Retinal pigment epithelial cell (primary cell): ENCODE measurements at regions not wholly inside any gene's neighbourhood (a gene's known extent, or its start where the extent isn't known, plus 50 kb on each side); places are given as distances from the start of the nearest gene placed in this dataset.

Experiments used
- DNase-seq: peaks from one replicate; pipeline ENCODE4 v3.0.0-alpha.2; 2010; ENCODE audit warnings: low read depth
- H3K4me3 ChIP-seq: 2 replicates; pipeline ENCODE4 v1.5.1; 2011; ENCODE audit warnings: mild to moderate bottlenecking, low read length, control low read depth, moderate library complexity
- CTCF ChIP-seq: conservative IDR thresholded peaks from 2 replicates; pipeline ENCODE4 v1.5.1; 2011; ENCODE audit warnings: low read depth, low read length, control low read depth, inconsistent platforms

DNA sequence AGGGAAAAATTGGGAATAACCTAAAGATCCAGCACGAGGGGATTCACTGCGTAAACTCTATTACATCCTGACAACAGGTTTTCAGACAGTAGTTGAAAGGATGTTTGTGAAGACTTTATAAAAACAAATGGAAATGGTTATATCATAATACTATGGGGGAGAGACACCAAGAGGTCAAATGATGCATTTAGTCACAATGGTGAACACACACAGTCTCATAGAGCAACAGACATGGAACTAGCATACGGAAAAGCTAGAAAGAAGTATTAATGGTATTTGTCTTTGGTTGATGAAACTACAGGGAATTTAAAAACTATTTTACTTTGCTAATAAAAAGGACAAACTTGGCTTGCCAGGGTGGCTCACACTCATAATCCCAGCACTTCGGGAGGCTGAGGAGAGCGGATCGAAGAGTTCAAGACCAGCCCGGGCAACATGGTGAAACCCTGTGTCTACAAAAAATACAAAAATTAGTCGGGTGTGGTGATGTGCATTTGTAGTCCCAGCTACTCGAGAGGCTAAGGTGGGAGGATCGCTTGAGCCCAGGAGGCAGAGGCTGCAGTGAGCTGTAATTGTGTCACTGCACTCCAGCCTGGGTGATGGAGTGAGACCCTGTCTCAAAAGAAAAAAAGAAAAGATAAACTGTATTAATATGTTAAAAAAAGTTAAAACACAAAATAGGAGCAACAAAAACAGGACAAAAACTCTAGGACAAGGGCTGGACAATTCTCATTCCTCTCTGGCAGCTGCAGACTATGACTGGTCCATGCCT, 94.8 kb downstream of the MYCN start:
- TF ChIP-seq CTCF: no peak
- no peak for DNase-seq

GRCh38 chr2:16034151-16034974, 94.0 kb downstream of the MYCN start:
- no peak for TF ChIP-seq CTCF
- DNase-seq: no peak
- H3K4me3 ChIP-seq: no peak overlapping the region

More for the DNA sequence above, 94.8 kb downstream of the MYCN start:
- no peak overlapping the region for H3K4me3 ChIP-seq

DNA sequence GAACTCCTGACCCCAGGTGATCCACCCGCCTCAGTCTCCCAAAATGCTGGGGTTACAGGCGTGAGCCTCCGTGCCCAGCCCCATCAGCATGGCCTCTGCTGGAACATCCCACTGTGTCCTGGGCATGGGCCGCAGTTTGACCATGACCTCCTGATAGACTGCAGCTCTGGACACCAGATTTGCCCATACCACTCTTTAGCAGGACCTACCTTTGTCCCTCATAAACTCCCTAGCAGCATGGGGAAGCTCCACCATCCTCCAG, 92.6 kb downstream of the MYCN start:
- TF ChIP-seq CTCF: no peak
- H3K4me3 ChIP-seq: no peak overlapping the region
- DNase-seq: no peak

GRCh38 chr2:16032282-16033031, 92.1 kb downstream of the MYCN start:
- TF ChIP-seq CTCF: no peak
- no peak overlapping the region for H3K4me3 ChIP-seq
- DNase-seq: no peak

- no peak for DNase-seq
- H3K4me3 ChIP-seq: no peak overlapping the region
- no peak for TF ChIP-seq CTCF
Observed at GRCh38 chr2:16031848-16032159, 91.5 kb downstream of the MYCN start.

GRCh38 chr2:16031058-16031847, 90.9 kb downstream of the MYCN start:
- no peak overlapping the region for H3K4me3 ChIP-seq
- DNase-seq: no peak
- TF ChIP-seq CTCF: no peak
